Cardiac muscle cell (in vitro differentiated cells and primary cell): ENCODE measurements at regions not wholly inside any gene's neighbourhood (a gene's known extent, or its start where the extent isn't known, plus 50 kb on each side); places are given as distances from the start of the nearest gene placed in this dataset.
"Not testable (repeated sequence)": the region's sequence is repeated elsewhere in the genome, so short reads cannot be mapped to it uniquely, and the experiment has no call there.

Source experiments
- DNase-seq, 2 donors: peaks; one replicate each; pipeline versions ENCODE4 v3.0.0 to v3.0.0-alpha.2; 2010 to 2017; ENCODE audit warnings: low read depth in 1 of 2, low spot score in 1 of 2
- H3K27ac ChIP-seq: fragments of 200-600 bp; sonication (generic); 2 replicates; pipeline ENCODE4 v1.5.1; 2016
- H3K27me3 ChIP-seq: fragments of 200-600 bp; sonication (generic); 2 replicates; pipeline ENCODE4 v1.6.0; 2016; ENCODE audit warnings: control low read depth
- H3K36me3 ChIP-seq: fragments of 200-600 bp; sonication (generic); 2 replicates; pipeline ENCODE4 v1.5.1; 2016; ENCODE audit warnings: control low read depth
- H3K4me1 ChIP-seq: fragments of 200-600 bp; sonication (generic); 2 replicates; pipeline ENCODE4 v1.8.1; 2017; ENCODE audit warnings: low read depth, mild to moderate bottlenecking, mixed run types
- H3K4me3 ChIP-seq: fragments of 200-600 bp; sonication (generic); 2 replicates; pipeline ENCODE4 v1.5.1; 2016; ENCODE audit warnings: mild to moderate bottlenecking
- H3K9me3 ChIP-seq: fragments of 200-600 bp; sonication (generic); 2 replicates; pipeline ENCODE4 v1.5.1; 2017; ENCODE audit warnings: low read depth, mild to moderate bottlenecking, control low read depth
- CTCF ChIP-seq: IDR thresholded peaks from 2 replicates; pipeline ENCODE4 v1.5.1; 2012; ENCODE audit warnings: low read depth, mild to moderate bottlenecking, low read length

- DNase-seq, result no peak
- no peaks in the 10 kb centered on the region for H3K9me3 ChIP-seq
- no peaks in the 10 kb centered on the region for H3K36me3 ChIP-seq
- no peak for TF ChIP-seq CTCF
- H3K27me3 ChIP-seq, result no peaks in the 10 kb centered on the region
- H3K4me1 ChIP-seq, result peaks cover 13% of the 10 kb centered on the region
- H3K4me3 ChIP-seq, result no peak overlapping the region
- no peak overlapping the region for H3K27ac ChIP-seq
Measured at GRCh38 chr6:128713461-128713860, 169.5 kb upstream of the LAMA2 start.

- peak in 1 of 2 donors; percentile 28 for DNase-seq
- Histone ChIP-seq H3K9me3 (no peaks in the 10 kb centered on the region), H3K36me3 (no peaks in the 10 kb centered on the region), H3K27me3 (no peaks in the 10 kb centered on the region), H3K27ac (no peak overlapping the region), H3K4me3 (no peak overlapping the region), H3K4me1 (peaks cover 13% of the 10 kb centered on the region)
- TF ChIP-seq CTCF, result no peak
Measured at GRCh38 chr6:128712898-128713297, 170.0 kb upstream of the LAMA2 start.

- Histone ChIP-seq H3K4me3 (no peak overlapping the region), H3K27ac (no peak overlapping the region), H3K36me3 (no peaks in the 10 kb centered on the region), H3K4me1 (peaks cover 13% of the 10 kb centered on the region), H3K9me3 (no peaks in the 10 kb centered on the region), H3K27me3 (no peaks in the 10 kb centered on the region)
- DNase-seq, result no peak
- no peak for TF ChIP-seq CTCF
Measured at GRCh38 chr6:128711149-128711548, 171.8 kb upstream of the LAMA2 start.

GRCh38 chr6:128710315-128710714 is 172.6 kb upstream of the LAMA2 start:
- H3K27me3 ChIP-seq, result no peaks in the 10 kb centered on the region
- H3K4me1 ChIP-seq, result peaks cover 13% of the 10 kb centered on the region
- H3K9me3 ChIP-seq, result no peaks in the 10 kb centered on the region
- H3K36me3 ChIP-seq, result no peaks in the 10 kb centered on the region
- TF ChIP-seq CTCF, result no peak
- no peak overlapping the region for H3K27ac ChIP-seq
- H3K4me3 ChIP-seq, result no peak overlapping the region
- peak in 1 of 2 donors; percentile 22 for DNase-seq

GRCh38 chr6:128704601-128705000 is 178.3 kb upstream of the LAMA2 start:
- no peak for DNase-seq
- no peak overlapping the region for H3K4me3 ChIP-seq
- H3K27ac ChIP-seq, result no peak overlapping the region
- no peaks in the 10 kb centered on the region for H3K9me3 ChIP-seq
- H3K4me1 ChIP-seq, result no peaks in the 10 kb centered on the region
- no peak for TF ChIP-seq CTCF
- H3K36me3 ChIP-seq, result no peaks in the 10 kb centered on the region
- H3K27me3 ChIP-seq, result no peaks in the 10 kb centered on the region

GRCh38 chr6:128703794-128704193 is 179.1 kb upstream of the LAMA2 start:
- H3K36me3 ChIP-seq, H3K4me3 ChIP-seq, H3K27me3 ChIP-seq, H3K9me3 ChIP-seq, H3K4me1 ChIP-seq, DNase-seq, H3K27ac ChIP-seq: not testable (repeated sequence)
